ENCODE measurements at regions not wholly inside any gene's neighbourhood (a gene's known extent, or its start where the extent isn't known, plus 50 kb on each side); places are given as distances from the start of the nearest gene placed in this dataset.

GRCh38 chr4:60897415-60897814 is 302.7 kb upstream of the ADGRL3 start (continued):
- TF ChIP-seq SIN3A (conservative IDR thresholded peaks at IDR 0.05 in 1 of 2, IDR thresholded peaks at IDR 0.05 in 1 of 2; ENCODE audit: low read depth in 1 of 2, low read length in 2 of 2), result no peak
- no peak for TF ChIP-seq SP1 (IDR thresholded peaks at IDR 0.05; ENCODE audit: low read depth, low read length)
- no peak for TF ChIP-seq RBBP5 (IDR thresholded peaks at IDR 0.05; ENCODE audit: borderline replicate concordance, low read depth, low read length)
- no peak for TF ChIP-seq E2F6 (IDR thresholded peaks at IDR 0.05)
- TF ChIP-seq TBP (IDR thresholded peaks at IDR 0.05; ENCODE audit: low read depth, low read length), result no peak
- no peak for TF ChIP-seq SUZ12 (IDR thresholded peaks at IDR 0.05; ENCODE audit: low read length)
